ENCODE measurements at regions not wholly inside any gene's neighbourhood (a gene's known extent, or its start where the extent isn't known, plus 50 kb on each side); places are given as distances from the start of the nearest gene placed in this dataset.

DNA sequence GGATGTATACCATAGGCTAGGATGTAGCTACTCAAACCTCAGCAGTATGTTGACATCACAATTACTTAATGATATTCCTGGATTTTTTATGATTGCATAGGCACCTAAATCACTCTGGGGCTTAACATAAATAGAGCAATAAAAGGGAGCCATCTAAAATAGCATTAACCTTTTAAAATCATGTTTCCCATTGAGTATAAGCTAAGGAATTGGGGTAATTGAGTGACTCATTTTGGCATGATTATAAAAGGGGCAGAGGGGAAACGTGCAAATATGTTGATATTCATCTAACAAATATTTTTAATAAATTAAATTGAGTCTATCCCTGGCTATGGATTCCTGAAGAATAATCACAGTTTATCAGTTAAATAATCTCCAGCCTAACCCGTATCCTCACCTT, 74.0 kb upstream of the ADGRF1 start:
- DNase-seq: no peak

DNA sequence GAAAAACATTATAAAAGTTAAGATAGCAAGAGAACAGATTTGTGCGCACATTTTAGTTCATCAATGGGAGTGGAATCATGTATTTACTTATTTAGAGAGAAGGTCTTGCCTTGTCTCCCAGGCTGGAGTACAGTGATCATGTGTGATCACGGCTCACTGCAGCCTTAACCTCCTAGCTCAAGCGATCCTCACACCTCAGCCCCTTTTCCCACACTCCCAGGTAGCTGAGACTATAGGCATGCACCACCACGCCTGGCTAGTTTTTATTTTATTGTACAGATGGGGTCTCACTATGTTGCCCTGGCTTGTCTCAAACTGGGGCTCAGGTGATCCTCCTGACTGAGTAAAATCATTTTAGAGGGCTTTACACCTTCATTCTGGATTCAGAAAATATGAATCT, 72.3 kb upstream of the ADGRF1 start:
- no peak for DNase-seq

DNA sequence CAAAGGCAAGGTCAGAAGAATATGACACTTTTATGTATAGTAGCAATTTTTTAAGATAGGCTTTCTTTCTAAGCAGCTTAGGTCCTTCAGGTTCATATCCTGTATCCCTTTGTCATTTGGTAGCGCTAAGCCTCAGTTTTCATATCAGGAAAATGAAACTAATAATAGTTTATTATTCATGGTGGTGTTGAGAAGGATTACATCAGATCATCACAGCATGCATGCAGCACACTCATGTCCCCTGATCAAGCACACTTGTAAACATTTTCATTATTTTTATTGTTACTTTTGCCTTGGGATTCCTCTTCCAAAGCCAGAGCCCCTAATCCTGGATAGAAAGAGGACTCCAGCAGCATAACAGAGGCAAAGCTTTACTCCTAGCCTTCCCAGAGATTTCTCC, 70.2 kb upstream of the ADGRF1 start:
- no peak for DNase-seq

DNA sequence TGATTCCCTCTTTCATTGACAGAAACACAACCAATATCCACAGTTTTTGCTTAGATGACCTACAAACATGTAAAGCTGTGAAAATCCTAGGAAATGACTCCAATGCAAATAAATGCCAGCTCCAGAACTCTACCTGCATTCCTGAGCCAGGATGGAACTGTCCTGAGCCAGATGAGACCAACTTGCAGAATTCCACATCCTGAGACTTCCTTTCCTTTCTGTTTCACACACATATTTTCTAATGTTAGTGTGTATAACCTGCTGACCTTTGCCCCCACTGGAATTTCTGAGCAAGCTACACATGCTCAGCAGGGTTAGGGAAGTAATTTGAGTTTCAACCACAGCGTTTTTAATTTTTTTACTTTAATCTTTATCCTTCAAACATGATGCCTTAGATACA, 69.6 kb upstream of the ADGRF1 start:
- DNase-seq: no peak

DNA sequence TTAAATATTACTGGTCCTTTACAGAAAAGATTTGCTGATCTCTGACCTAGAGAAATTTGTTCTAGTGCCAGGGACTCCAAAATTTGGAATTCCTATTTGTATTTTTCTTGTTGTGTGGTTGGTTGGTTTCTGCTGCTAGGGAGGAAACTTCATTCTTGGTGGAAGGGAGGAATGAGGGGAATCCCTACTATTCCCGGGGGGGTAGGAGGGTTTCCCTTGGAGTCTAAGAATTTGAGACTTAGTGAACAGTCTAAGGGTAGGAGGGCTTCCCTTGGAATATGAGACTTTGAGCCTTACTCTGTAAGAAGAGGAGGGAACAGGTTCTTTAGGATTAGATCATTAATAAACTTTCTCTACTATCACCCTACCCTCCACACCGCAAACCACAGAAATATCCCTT, 67.1 kb upstream of the ADGRF1 start:
- DNase-seq: no peak

DNA sequence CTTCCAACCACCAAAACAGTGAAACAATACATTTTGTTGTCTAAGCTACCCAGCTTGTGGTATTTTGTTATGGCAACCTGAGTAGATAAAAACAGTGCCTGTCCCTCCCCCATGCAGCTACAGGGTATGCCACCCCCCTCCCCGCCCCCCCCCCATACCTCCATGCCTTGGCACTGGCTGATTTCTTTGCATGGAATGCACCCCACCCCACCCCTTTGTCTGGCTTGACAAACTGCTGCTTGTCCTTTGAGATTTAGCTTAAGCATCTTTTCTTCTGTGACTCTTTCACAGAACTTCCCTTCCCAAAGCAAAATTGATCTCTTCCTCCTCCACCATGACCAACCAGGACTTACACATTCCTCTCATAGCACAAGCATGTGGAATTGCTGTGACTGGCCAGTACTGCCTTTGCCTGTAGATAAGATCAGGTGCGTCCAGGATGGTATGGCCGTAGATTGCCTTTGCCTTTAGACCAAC, 64.6 kb upstream of the ADGRF1 start:
- no peak for DNase-seq

DNA sequence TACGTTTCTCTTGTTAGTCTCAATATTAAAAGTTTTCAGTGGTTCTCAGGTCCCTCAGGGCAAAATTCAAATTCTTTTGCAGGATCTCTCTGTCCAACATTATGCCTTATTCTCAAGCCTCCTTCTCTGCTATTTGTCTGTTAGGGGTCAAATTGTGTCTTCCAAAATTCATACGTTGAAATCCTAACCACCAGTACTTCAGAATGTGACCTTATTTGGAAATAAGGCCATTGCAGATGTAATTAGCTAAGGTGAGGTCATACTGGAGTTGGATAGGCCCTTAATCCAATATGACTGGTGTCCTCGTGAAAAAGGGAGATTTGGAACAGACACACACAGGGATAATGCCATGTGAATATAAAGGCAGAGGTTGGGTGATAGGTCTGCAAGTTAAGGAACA, 64.1 kb upstream of the ADGRF1 start:
- DNase-seq: no peak

DNA sequence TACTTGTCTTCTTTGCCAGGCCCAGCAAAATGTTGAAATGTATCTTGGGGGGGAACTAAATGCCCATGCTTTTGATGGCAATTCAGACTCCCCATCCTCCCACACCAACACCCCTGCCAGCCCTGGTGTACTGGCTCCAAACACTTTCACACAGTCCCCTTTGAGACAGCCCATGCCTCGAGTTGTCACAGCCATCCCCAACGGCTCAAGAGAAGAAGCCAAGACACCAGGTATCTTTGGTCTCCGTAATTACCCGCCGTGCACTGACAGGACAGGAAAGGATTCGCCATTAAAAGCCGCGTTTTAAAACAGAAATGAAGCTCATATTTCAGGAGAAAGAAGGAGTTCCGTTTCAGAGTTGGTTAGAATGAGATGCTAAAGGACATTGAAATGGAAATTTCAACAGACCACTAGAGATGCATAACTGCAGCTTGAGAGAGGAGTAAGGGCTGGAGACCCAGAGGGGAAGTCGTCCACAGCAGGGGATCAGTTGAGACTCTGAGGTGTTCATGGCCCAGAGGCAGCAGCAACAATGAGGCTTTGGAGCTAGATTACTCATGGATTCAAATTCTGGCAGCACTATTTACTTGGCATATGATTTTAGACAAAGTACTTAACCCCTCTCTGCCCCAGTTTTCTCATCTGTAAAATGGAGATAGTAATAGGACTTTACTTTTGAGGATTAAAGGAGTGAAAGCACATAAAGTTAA, 63.5 kb upstream of the ADGRF1 start:
- no peak for DNase-seq

DNA sequence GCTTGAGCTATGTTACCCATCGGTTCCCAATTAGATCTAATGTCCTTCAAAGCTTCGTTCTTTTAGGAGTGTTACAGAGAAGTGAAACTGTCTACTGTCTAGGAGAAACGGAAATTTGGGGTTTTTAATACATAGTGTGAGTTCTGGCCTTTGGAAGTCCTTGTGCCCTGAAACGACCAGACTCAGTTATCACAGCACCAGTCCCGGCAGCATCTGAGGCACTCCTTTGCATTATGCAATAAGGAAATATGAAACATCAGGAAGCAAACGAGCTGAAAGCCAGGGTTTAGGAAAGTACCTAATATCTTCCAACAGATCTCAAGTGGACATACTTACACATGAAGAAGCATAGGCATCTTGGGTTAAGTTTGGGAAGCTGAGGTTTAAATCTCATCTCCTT, 61.8 kb upstream of the ADGRF1 start:
- DNase-seq: peak; percentile 42 to 55

DNA sequence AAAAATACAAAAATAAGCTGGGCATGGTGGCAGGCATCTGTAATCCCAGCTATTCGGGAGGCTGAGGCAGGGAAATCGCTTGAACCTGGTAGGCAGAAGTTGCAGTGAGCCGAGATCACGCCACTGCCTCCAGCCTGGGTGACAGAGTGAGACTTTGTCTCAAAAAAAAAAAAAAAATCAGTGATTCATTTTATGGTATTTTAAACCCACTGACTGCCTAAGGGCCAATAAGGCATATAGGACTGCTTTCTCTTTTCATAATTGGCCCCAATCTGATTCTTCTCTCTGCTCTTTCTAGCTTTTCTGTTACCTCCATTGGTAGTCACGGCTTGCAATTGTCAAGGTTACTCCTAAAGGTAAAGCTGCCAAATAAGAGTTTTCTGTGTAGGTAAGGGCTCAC, 60.2 kb upstream of the ADGRF1 start:
- no peak for DNase-seq

DNA sequence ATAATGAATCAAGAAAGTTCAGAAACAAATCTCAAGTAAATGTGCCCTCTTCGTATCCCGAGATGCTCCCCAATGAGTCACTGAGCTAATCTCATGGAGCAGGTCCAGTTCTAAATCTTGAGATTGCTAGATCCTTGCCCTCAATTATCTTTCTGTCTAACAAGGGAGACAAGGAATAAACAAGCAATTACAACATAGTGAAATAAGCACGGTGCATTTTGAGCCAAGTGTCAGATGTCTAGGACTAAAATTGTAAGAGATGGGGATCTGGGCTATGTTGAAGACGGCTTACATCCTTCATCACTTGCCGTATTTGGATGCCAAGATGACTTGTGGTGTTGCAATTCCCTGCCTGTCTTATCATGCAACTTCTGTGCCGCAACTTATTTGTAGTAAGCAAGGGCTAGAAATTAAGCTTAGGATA, 56.5 kb upstream of the ADGRF1 start:
- DNase-seq: no peak

DNA sequence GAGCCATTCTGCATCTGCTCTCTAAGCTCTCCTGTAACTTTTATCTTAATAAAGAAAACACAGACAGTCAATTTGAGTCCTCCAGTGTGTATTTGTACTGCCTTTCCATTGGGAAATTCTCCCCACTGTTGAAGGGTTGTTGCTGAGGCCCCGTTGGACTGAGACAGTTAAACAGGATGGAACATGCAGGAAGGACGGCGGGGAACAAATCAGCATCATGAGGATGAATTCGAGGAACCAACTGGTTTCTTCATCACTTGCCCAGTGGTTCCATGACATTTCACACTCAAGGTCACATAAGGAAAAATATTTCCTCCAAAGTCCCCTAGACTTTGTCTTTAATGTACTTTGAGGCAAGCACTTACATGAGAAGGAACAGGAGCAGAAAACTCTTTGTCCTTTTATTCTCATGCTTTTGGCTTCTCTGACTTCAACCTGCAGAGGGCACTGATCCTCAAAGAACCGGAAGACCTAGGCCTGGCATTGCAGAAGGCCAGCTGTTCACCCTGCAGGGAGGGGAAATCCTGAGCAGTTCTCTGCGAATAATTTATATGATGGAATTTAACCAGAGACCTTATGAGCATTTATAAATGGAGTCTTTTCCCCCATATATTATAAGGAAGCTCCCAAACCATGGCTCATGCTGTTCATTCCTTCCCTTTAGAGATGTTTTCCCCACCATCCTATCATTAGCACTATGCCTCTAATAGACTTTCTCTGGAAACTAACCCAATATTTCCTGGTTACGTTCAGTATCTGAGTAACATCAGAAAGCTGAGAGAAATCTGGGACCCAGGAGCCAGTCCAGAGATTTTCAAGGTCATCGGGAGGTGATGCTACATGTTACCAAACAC, 55.2 kb upstream of the ADGRF1 start:
- peak; percentile 81 to 85 for DNase-seq

DNA sequence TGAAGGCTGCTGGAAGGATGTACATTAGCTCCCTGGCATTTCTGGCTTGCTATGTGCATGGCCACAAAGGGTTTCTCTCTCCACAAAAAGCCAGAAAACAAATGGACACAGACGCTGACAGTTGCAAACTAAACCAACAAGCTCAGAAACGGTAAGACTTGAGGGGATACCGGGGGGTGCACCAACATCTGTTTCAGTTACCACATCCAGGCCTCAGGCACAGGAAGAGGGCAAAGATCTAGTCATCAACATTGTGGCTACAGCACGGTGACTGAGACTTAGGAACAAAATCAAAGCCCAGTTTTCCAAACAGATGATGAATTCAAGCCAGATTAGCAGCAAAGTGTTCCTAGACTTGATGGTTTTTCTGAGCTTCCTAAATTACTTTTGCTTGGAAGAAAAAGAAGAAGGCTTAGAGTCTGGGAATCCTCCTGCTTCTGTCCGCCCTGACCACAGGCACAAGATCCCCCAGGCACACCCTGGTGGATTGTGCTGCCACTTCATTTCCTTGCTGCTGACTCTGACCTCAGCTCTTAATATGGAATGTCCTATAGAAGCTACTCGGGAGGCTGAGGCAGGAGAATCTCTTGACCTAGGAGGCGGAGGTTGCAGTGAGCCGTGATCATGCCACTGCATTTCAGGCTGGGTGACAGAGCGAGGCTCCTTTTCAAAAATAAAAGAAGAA, 54.2 kb upstream of the ADGRF1 start:
- DNase-seq: no peak

DNA sequence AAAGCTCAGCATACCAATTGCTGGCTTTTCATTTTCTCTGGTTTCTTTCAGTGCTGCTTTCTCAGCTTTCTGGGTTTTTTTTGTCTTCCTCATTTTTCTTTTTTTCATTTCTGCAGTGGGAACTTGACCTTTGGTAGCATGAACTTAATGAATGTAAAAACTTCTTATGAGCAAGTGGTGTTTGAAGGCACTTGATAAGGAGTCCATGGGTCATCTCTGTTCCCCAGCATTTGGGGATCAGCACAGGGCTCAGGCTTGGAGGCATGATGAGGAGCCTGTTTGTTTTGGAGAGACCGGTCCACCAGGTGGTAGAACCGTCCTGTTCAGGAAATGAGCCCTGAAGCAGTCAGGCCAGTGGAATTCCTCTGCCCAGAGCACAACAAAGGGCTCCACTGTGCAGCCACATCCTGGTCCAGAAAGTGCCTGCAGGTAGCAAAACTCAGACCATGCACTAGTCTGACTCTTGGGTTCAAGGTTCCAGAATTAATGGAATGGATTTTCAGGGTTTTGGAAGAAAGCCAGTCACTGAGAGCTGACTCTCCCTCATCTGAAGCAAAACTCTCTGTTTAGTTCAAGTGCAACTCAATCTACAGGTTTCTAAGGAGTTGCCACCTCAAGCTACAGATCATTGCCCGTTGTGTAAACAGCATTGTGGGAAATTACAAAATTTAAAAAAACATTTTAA, 52.3 kb upstream of the ADGRF1 start:
- no peak for DNase-seq

DNA sequence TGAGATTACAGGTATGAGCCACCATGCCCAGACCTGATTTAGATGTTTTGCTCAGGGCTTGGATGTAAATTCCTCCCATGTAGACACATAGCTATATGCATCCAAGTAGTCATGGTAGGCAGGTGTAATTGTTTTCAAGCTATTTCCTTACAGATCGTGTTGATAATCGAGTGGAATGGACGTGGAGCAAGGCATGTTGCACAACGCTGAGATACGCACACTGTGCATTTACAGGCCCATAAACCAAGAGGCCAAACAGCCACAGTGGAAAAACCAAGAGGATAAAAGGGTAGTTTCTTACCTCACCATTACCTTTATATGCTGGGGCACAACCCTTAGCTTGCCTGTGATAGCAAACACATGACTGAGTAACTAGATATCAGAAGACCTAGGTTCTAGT, 51.0 kb upstream of the ADGRF1 start:
- no peak for DNase-seq

DNA sequence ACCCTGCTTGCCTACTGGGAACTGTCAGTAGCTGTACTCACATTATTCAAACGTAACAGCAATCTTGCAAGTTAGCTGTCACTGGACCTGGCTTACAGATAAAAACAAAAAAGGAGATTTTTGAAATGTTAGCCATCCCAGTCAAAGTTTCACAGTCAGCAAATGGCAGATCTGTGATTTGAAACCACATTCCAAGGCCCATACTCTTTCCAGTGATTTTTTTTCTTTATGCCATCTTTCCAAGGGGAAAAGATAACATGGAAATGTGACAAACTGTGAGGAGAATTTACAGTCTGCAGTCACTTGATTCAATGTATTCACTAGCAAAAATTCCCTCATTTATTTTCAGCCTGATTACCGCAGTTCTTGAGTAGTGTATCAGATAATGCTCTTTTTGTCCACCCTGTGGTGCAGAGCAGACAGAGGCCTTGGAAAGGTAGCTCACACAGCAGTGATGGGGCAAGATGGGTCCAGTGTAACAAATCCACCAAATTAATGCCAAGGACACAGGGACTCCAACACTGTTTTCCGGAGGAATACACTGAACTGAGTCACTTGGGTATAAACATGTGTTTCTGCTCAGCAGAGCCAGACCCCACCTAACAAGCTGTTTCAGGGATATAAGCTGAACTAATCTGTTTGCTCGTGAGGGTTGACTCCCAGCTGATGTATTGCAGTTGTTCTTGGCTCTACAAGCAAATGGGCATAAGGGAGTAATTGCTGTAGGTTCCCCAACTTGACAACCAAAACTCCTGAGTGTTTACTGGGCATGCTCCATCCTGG, 49.9 kb upstream of the ADGRF1 start:
- DNase-seq: no peak
